ENCODE measurements at regions not wholly inside any gene's neighbourhood (a gene's known extent, or its start where the extent isn't known, plus 50 kb on each side); places are given as distances from the start of the nearest gene placed in this dataset.

DNA sequence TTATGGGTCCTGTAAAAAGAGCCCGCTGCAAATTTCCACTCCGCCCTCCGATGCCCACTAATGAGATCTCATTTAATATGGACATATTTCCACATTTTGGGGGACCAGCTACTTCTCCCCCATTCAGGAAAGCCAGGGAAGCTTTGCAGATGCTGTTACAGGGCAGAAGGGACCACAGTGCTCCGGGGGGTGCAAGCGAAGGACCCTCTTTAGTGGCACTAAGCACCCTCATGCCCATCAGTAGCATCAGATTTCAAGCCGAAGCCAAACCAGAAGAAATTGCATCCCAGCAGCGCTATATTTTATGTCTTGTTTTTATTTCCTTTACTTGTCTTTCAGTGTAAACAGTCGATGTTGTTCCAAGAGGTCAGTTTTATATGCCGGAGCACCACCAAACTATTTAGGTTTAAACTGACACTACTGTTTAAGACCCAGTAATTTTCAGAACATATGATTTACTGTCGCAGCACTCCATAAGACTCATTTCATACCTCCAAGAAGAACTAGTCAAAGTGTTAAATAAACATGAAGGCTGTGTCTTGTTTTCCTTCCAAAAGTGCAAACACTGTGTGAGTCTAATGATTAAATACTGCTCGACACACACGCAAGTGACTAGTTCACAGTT, 122.2 kb upstream of the MGMT start:
- H3K36me3 ChIP-seq (ENCODE audit: control insufficient read depth in 2 of 2, extremely low read depth in 1 of 2, insufficient read depth in 2 of 2, low read length in 2 of 2): no peaks in the 10 kb centered on the region
- FAIRE-seq (no peak), DNase-seq (ENCODE audit: low read depth, low spot score) (no peak)
- ChIA-PET CTCF (no interaction called here), POLR2A (no interaction called here)
- no peak for TF ChIP-seq EZH2 (IDR thresholded peaks at IDR 0.05; ENCODE audit: borderline replicate concordance, low read depth, low read length, severe bottlenecking)
- no peaks in the 10 kb centered on the region for H3K9me1 ChIP-seq (replicated peaks; ENCODE audit: control insufficient read depth, extremely low read depth, insufficient read depth, low read length)
- no peaks in the 10 kb centered on the region for H4K20me1 ChIP-seq (replicated peaks; ENCODE audit: control insufficient read depth, extremely low read depth, insufficient read depth, low read length)
- H3K9ac ChIP-seq (replicated peaks; ENCODE audit: extremely low read depth, insufficient read depth, low read length): no peak overlapping the region
- H3K4me2 ChIP-seq (ENCODE audit: insufficient read depth, low read length): no peak overlapping the region
- no peaks in the 10 kb centered on the region for H3K9me3 ChIP-seq (replicated peaks; ENCODE audit: control insufficient read depth, insufficient read depth, low read length)
- H3K27ac ChIP-seq (ENCODE audit: insufficient read depth, low read depth, low read length): no peak overlapping the region
- BruUV-seq (replicated peaks): no TSS peak
- no peaks in the 10 kb centered on the region for H3K4me1 ChIP-seq (ENCODE audit: control insufficient read depth, extremely low read depth, insufficient read depth, low read length)
- no peaks in the 10 kb centered on the region for H3K79me2 ChIP-seq (ENCODE audit: control insufficient read depth, insufficient read depth, low read length)
- no peak overlapping the region for H3K4me3 ChIP-seq (replicated peaks in 1 of 3; ENCODE audit: insufficient read depth in 1 of 3, low read depth in 1 of 3, low read length in 3 of 3)
- intact Hi-C loops (cut with micrococcal nuclease): no loop called here
- dilution Hi-C loops (cut with MboI; ENCODE audit: extremely low pct_ligation_motif_present, low sequenced_read_pairs): no loop called here
- H2AFZ ChIP-seq (ENCODE audit: low read depth, low read length): no peak overlapping the region
- H3K27me3 ChIP-seq (ENCODE audit: control insufficient read depth in 2 of 2, insufficient read depth in 2 of 2, low read length in 2 of 2): no peaks in the 10 kb centered on the region

DNA sequence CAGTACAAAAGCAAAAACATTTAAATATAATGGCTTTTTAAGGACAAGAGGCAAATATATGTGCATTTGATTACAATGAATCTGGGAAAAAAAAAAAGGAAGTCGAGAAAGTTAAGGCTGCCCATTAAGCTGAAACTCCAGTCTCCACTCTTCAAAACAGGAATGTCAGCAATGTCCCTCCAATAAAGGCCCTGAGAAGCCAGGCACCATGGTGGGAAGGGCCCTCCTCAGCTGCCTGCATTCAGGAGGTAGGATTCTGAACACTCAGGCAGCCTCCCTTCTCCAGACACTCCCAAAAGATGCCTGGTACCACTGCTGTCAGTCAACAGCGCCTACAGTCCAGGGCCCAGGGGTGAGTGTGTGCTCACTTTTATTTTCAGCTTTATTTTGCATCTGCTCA, 121.3 kb upstream of the MGMT start:
- Histone ChIP-seq H3K36me3 (ENCODE audit: control insufficient read depth in 2 of 2, extremely low read depth in 1 of 2, insufficient read depth in 2 of 2, low read length in 2 of 2) (no peaks in the 10 kb centered on the region), H4K20me1 (replicated peaks; ENCODE audit: control insufficient read depth, extremely low read depth, insufficient read depth, low read length) (no peaks in the 10 kb centered on the region), H3K27ac (ENCODE audit: insufficient read depth, low read depth, low read length) (no peak overlapping the region), H3K4me3 (replicated peaks in 1 of 3; ENCODE audit: insufficient read depth in 1 of 3, low read depth in 1 of 3, low read length in 3 of 3) (no peak overlapping the region), H3K9me1 (replicated peaks; ENCODE audit: control insufficient read depth, extremely low read depth, insufficient read depth, low read length) (no peaks in the 10 kb centered on the region), H3K79me2 (ENCODE audit: control insufficient read depth, insufficient read depth, low read length) (no peaks in the 10 kb centered on the region), H2AFZ (ENCODE audit: low read depth, low read length) (no peak overlapping the region), H3K4me2 (ENCODE audit: insufficient read depth, low read length) (no peak overlapping the region), H3K27me3 (ENCODE audit: control insufficient read depth in 2 of 2, insufficient read depth in 2 of 2, low read length in 2 of 2) (no peaks in the 10 kb centered on the region), H3K9ac (replicated peaks; ENCODE audit: extremely low read depth, insufficient read depth, low read length) (no peak overlapping the region), H3K9me3 (replicated peaks; ENCODE audit: control insufficient read depth, insufficient read depth, low read length) (no peaks in the 10 kb centered on the region), H3K4me1 (ENCODE audit: control insufficient read depth, extremely low read depth, insufficient read depth, low read length) (no peaks in the 10 kb centered on the region)
- CTCF ChIA-PET: no interaction called here
- TF ChIP-seq JUN (IDR thresholded peaks at IDR 0.05; ENCODE audit: borderline replicate concordance, insufficient read depth, insufficient read length, low read depth): no peak
- TF ChIP-seq FOS (IDR thresholded peaks at IDR 0.05; ENCODE audit: borderline replicate concordance, insufficient read depth, low read length): no peak
- no peak for TF ChIP-seq POLR2A (IDR thresholded peaks at IDR 0.05; ENCODE audit: low read depth, low read length)
- TF ChIP-seq MYC (IDR thresholded peaks at IDR 0.05; ENCODE audit: low read depth, low read length): no peak
- TF ChIP-seq GATA2 (IDR thresholded peaks at IDR 0.05; ENCODE audit: insufficient read depth, insufficient read length, low read depth, low read length): no peak
- TF ChIP-seq, protein P1, sequence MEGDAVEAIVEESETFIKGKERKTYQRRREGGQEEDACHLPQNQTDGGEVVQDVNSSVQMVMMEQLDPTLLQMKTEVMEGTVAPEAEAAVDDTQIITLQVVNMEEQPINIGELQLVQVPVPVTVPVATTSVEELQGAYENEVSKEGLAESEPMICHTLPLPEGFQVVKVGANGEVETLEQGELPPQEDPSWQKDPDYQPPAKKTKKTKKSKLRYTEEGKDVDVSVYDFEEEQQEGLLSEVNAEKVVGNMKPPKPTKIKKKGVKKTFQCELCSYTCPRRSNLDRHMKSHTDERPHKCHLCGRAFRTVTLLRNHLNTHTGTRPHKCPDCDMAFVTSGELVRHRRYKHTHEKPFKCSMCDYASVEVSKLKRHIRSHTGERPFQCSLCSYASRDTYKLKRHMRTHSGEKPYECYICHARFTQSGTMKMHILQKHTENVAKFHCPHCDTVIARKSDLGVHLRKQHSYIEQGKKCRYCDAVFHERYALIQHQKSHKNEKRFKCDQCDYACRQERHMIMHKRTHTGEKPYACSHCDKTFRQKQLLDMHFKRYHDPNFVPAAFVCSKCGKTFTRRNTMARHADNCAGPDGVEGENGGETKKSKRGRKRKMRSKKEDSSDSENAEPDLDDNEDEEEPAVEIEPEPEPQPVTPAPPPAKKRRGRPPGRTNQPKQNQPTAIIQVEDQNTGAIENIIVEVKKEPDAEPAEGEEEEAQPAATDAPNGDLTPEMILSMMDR (IDR thresholded peaks at IDR 0.05; ENCODE audit: extremely low read depth in 1 of 2, insufficient read depth in 1 of 2, low read depth in 1 of 2, low read length in 2 of 2): no peak
- no peak for TF ChIP-seq POLR2AphosphoS5 (IDR thresholded peaks at IDR 0.05; ENCODE audit: insufficient read depth, low read depth, low read length)
- TF ChIP-seq EZH2 (IDR thresholded peaks at IDR 0.05; ENCODE audit: borderline replicate concordance, low read depth, low read length, severe bottlenecking): no peak
- TF ChIP-seq, protein P2, sequence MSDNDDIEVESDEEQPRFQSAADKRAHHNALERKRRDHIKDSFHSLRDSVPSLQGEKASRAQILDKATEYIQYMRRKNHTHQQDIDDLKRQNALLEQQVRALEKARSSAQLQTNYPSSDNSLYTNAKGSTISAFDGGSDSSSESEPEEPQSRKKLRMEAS (IDR thresholded peaks at IDR 0.05; ENCODE audit: insufficient read depth, insufficient read length): no peak
- intact Hi-C loops (cut with micrococcal nuclease): no loop called here
- FAIRE-seq (no peak), DNase-seq (ENCODE audit: low read depth, low spot score) (no peak)
- no TSS peak for BruUV-seq (replicated peaks)
- POLR2A ChIA-PET: no interaction called here
- dilution Hi-C loops (cut with MboI; ENCODE audit: extremely low pct_ligation_motif_present, low sequenced_read_pairs): no loop called here
